CD8-positive, alpha-beta memory T cell (primary cell): ENCODE measurements at regions not wholly inside any gene's neighbourhood (a gene's known extent, or its start where the extent isn't known, plus 50 kb on each side); places are given as distances from the start of the nearest gene placed in this dataset.

ENCODE experiments used
- CTCF ChIA-PET: fragments of 350-600 bp; sonication (Branson Sonifier 250); formaldehyde crosslinking; loops from one replicate; lab custom pipeline; 2021; ENCODE audit warnings: antibody characterized with exemption; lab: Charles Lee
- POLR2A ChIA-PET: fragments of 350-600 bp; sonication (Branson Sonifier 250); formaldehyde crosslinking; loops from one replicate; lab custom pipeline; 2021; ENCODE audit warnings: antibody characterized with exemption; lab: Charles Lee
- DNase-seq, 5 donors: peaks; one replicate each; pipeline versions ENCODE4 v3.0.0 to v3.0.0-alpha.2; 2020 to 2022; ENCODE audit warnings: mixed read lengths in 1 of 5
- H3K27ac ChIP-seq: one replicate; pipeline ENCODE4 v1.7.0; 2013; ENCODE audit warnings: low read depth, mild to moderate bottlenecking, low read length, moderate library complexity
- H3K27me3 ChIP-seq: 2 replicates; pipeline ENCODE4 v1.7.0; 2013; ENCODE audit warnings: low read length, mild to moderate bottlenecking; ENCODE audit not compliant: insufficient read depth, poor library complexity, severe bottlenecking
- H3K36me3 ChIP-seq: 2 replicates; pipeline ENCODE4 v1.7.0; 2013; ENCODE audit warnings: mild to moderate bottlenecking, low read length, moderate library complexity; ENCODE audit not compliant: insufficient read depth
- H3K4me1 ChIP-seq: 2 replicates; pipeline ENCODE4 v1.7.0; 2013; ENCODE audit warnings: mild to moderate bottlenecking, low read length, moderate library complexity; ENCODE audit not compliant: insufficient read depth
- H3K4me3 ChIP-seq: 2 replicates; pipeline ENCODE4 v1.7.0; 2013; ENCODE audit warnings: mild to moderate bottlenecking, low read length
- H3K9me3 ChIP-seq: 2 replicates; pipeline ENCODE4 v1.7.0; 2013; ENCODE audit warnings: mild to moderate bottlenecking, low read length
- H3K27ac Mint-ChIP-seq, 8 donors: one replicate each; pipeline ENCODE4 v1.8.0; 2020 to 2021; ENCODE audit warnings: mixed read lengths in 8 of 8, mild to moderate bottlenecking in 6 of 8, inconsistent platforms in 3 of 8, moderate library complexity in 3 of 8
- H3K27me3 Mint-ChIP-seq, 2 donors: one replicate each; pipeline ENCODE4 v1.8.0; 2020 to 2021; ENCODE audit warnings: mixed read lengths in 2 of 2, mild to moderate bottlenecking in 1 of 2, moderate library complexity in 1 of 2
- H3K36me3 Mint-ChIP-seq, 3 donors: one replicate each; pipeline ENCODE4 v1.8.0; 2020 to 2021; ENCODE audit warnings: mixed read lengths in 3 of 3, inconsistent platforms in 1 of 3, mild to moderate bottlenecking in 1 of 3
- H3K4me1 Mint-ChIP-seq, 3 donors: one replicate each; pipeline ENCODE4 v1.8.0; 2020 to 2021; ENCODE audit warnings: mixed read lengths in 3 of 3, inconsistent platforms in 1 of 3, mild to moderate bottlenecking in 1 of 3
- H3K4me3 Mint-ChIP-seq, 7 donors: one replicate each; pipeline ENCODE4 v1.8.0; 2020 to 2021; ENCODE audit warnings: mixed read lengths in 7 of 7, mild to moderate bottlenecking in 6 of 7, moderate library complexity in 4 of 7, inconsistent platforms in 2 of 7
- H3K9me3 Mint-ChIP-seq, 5 donors: one replicate each; pipeline ENCODE4 v1.8.0; 2020 to 2022; ENCODE audit warnings: mixed read lengths in 5 of 5, mild to moderate bottlenecking in 3 of 5, moderate library complexity in 2 of 5, inconsistent platforms in 1 of 5

DNA sequence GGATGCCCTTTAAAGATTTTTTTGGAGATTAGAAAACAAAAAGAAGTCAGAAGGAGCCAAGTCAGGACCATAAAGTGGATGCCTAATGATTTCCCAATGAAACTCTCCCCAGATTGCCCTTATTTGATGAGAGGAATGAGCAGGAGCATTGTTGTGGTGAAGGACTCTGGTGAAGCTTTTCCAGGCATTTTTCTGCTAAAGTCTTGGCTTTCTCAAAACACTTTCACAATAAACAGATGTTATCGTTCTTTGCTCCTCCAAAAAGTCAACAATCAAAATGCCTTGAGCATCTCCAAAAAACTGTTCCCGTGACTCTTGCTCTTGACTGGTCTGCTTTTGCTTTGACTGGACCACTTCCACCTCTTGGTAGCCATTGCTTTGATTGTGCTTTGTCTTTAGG is 121.8 kb downstream of the CAAP1 start:
- Histone ChIP-seq H3K4me1 (no peaks in the 10 kb centered on the region), H3K4me3 (no peak overlapping the region), H3K36me3 (no peaks in the 10 kb centered on the region), H3K27me3 (no peaks in the 10 kb centered on the region), H3K9me3 (no peaks in the 10 kb centered on the region), H3K27ac (no peak overlapping the region)
- Mint-ChIP-seq H3K27ac (no peak overlapping the region), H3K9me3 (peaks cover 0 to 5% (median 0%) of the 10 kb centered on the region in 5 donors), H3K4me1 (no peaks in the 10 kb centered on the region), H3K4me3 (no peak overlapping the region), H3K27me3 (peaks cover 5 to 10% of the 10 kb centered on the region in 2 donors), H3K36me3 (peaks cover 0 to 4% (median 2%) of the 10 kb centered on the region in 3 donors)
- no peak for DNase-seq
- CTCF ChIA-PET: no interaction called here
- POLR2A ChIA-PET: no interaction called here

DNA sequence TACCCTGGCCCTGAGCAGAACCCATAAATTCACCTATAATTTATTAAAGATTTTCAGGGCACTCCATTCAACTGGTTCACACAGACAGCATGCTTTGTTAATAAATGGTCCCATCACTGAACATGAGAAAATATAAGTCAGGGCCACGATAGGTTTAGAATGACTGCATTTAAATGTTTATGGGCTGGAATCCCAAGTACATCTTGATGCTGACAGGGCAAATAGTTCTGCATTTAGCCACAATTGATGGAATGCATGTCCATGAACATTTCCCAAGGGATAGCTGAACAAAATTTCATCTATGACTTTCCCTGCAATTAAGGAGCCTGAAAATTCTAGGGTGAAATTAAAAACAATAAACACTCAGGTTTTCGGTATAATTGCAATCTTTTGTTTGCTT is 124.5 kb downstream of the CAAP1 start:
- Histone ChIP-seq H3K27me3 (no peaks in the 10 kb centered on the region), H3K4me3 (no peak overlapping the region), H3K27ac (no peak overlapping the region), H3K4me1 (no peaks in the 10 kb centered on the region), H3K36me3 (no peaks in the 10 kb centered on the region), H3K9me3 (no peaks in the 10 kb centered on the region)
- H3K9me3 Mint-ChIP-seq: peaks cover 0 to 3% (median 0%) of the 10 kb centered on the region in 5 donors
- no peak overlapping the region for H3K27ac Mint-ChIP-seq
- peaks cover 3 to 10% of the 10 kb centered on the region in 2 donors for H3K27me3 Mint-ChIP-seq
- H3K36me3 Mint-ChIP-seq: no peaks in the 10 kb centered on the region
- DNase-seq: no peak
- H3K4me3 Mint-ChIP-seq: no peak overlapping the region
- ChIA-PET CTCF (no interaction called here), POLR2A (no interaction called here)
- no peaks in the 10 kb centered on the region for H3K4me1 Mint-ChIP-seq

DNA sequence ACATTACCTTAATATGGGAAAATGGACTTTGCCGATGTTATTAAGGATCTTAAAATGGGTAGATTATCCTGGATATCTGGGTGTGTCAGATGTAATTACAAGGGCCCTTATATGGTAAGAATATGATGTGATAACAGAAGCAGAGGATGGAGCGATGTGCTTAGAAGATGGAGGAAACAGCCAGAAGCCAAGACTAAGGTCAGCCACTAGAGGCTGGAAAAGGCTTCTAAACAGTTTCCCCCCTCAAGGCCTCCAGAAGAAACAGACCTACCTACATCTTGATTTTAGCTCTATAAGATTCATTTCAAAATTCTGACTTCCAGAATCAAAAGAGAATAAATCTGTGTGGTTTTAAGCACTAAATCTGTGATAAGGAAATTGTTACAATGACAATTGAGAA is 131.9 kb downstream of the CAAP1 start:
- no peak overlapping the region for H3K27ac ChIP-seq
- Mint-ChIP-seq H3K9me3 (no peaks in the 10 kb centered on the region), H3K27ac (no peak overlapping the region), H3K4me1 (no peaks in the 10 kb centered on the region), H3K4me3 (no peak overlapping the region), H3K36me3 (no peaks in the 10 kb centered on the region), H3K27me3 (peaks cover 4 to 10% of the 10 kb centered on the region in 2 donors)
- H3K4me3 ChIP-seq: no peak overlapping the region
- no peaks in the 10 kb centered on the region for H3K9me3 ChIP-seq
- CTCF ChIA-PET: interaction anchor here (1.7 kb wide), 1 partner anchor 19 kb away, joined by 3 read pairs; no protein-coding TSS in a partner anchor
- no peak for DNase-seq
- POLR2A ChIA-PET: no interaction called here
- H3K27me3 ChIP-seq: no peaks in the 10 kb centered on the region
- no peaks in the 10 kb centered on the region for H3K4me1 ChIP-seq
- no peaks in the 10 kb centered on the region for H3K36me3 ChIP-seq

DNA sequence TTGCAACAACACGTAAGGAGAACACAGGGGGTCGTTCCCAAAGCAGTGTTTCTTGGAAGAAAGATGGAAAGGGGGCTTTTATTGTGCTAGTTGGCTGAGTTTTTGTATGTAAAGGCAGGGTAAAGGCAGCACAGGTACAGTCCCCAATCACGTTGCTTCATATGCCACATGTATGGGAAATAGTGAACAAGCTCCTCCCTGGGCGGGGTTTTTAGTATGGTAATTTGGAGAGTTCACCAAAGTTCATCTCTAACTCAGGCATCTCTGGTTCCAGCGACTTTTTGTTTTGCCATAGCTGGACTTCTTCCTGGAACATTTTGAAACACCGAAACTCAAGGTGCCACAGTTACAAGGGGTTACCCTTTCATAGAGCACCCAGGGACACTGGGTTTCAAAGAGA is 133.9 kb downstream of the CAAP1 start:
- Mint-ChIP-seq H3K27me3 (peaks cover 0 to 7% of the 10 kb centered on the region in 2 donors), H3K27ac (no peak overlapping the region), H3K4me3 (no peak overlapping the region), H3K36me3 (no peaks in the 10 kb centered on the region), H3K9me3 (no peaks in the 10 kb centered on the region), H3K4me1 (no peaks in the 10 kb centered on the region)
- Histone ChIP-seq H3K27me3 (no peaks in the 10 kb centered on the region), H3K4me1 (no peaks in the 10 kb centered on the region), H3K27ac (no peak overlapping the region), H3K36me3 (no peaks in the 10 kb centered on the region), H3K4me3 (no peak overlapping the region), H3K9me3 (no peaks in the 10 kb centered on the region)
- ChIA-PET POLR2A (no interaction called here), CTCF (no interaction called here)
- DNase-seq: no peak

DNA sequence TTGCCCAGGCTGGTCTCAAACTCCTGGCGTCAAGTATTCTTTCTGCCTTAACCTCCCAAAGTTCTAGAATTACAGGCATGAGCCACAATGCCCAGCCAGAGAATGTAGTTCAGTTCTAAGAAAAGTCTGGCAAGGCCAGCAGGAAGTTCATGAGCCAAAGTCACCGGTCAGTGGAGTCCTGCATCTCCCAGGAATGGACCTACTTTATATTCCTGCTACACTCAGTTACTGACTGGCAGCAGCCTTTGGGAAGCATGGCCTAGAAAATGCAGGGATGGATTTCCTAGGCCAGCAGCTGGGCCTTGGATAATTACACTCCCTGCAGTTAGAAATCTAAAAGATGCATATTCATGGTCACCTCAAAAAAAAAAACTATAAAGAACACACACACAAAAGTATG is 135.7 kb downstream of the CAAP1 start:
- no peak overlapping the region for H3K27ac ChIP-seq
- H3K9me3 ChIP-seq: no peaks in the 10 kb centered on the region
- no peaks in the 10 kb centered on the region for H3K36me3 ChIP-seq
- CTCF ChIA-PET: no interaction called here
- H3K27me3 ChIP-seq: no peaks in the 10 kb centered on the region
- POLR2A ChIA-PET: no interaction called here
- no peak overlapping the region for H3K4me3 ChIP-seq
- no peaks in the 10 kb centered on the region for H3K36me3 Mint-ChIP-seq
- no peaks in the 10 kb centered on the region for H3K9me3 Mint-ChIP-seq
- no peaks in the 10 kb centered on the region for H3K4me1 ChIP-seq
- no peak overlapping the region for H3K4me3 Mint-ChIP-seq
- no peak for DNase-seq
- H3K27ac Mint-ChIP-seq: no peak overlapping the region
- H3K4me1 Mint-ChIP-seq: no peaks in the 10 kb centered on the region
- H3K27me3 Mint-ChIP-seq: peaks cover 0 to 6% of the 10 kb centered on the region in 2 donors

DNA sequence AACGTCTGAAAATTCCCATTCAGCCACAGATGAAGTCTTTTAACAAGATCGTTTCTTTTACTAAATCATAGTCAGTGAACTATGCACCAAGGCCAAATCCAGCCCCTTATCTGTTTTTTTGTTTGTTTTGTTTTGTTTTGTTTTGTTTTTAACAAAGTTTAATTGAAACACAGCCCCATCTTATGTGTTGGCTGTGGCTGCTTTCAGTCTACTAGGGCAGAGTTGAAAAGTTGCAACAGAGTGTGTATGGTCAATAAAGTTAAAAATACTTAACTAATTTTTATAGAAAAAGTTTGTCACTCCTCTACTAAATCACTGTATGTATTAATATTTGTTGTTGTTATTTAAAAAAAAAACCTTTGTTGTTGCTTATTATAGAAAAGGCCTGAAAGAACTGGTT is 137.1 kb downstream of the CAAP1 start:
- Mint-ChIP-seq H3K4me3 (no peak overlapping the region), H3K27me3 (peaks cover 0 to 6% of the 10 kb centered on the region in 2 donors), H3K4me1 (no peaks in the 10 kb centered on the region), H3K36me3 (no peaks in the 10 kb centered on the region), H3K27ac (no peak overlapping the region), H3K9me3 (no peaks in the 10 kb centered on the region)
- Histone ChIP-seq H3K4me1 (no peaks in the 10 kb centered on the region), H3K27ac (no peak overlapping the region), H3K36me3 (no peaks in the 10 kb centered on the region), H3K27me3 (no peaks in the 10 kb centered on the region), H3K9me3 (no peaks in the 10 kb centered on the region), H3K4me3 (no peak overlapping the region)
- POLR2A ChIA-PET: no interaction called here
- no peak for DNase-seq
- CTCF ChIA-PET: no interaction called here

DNA sequence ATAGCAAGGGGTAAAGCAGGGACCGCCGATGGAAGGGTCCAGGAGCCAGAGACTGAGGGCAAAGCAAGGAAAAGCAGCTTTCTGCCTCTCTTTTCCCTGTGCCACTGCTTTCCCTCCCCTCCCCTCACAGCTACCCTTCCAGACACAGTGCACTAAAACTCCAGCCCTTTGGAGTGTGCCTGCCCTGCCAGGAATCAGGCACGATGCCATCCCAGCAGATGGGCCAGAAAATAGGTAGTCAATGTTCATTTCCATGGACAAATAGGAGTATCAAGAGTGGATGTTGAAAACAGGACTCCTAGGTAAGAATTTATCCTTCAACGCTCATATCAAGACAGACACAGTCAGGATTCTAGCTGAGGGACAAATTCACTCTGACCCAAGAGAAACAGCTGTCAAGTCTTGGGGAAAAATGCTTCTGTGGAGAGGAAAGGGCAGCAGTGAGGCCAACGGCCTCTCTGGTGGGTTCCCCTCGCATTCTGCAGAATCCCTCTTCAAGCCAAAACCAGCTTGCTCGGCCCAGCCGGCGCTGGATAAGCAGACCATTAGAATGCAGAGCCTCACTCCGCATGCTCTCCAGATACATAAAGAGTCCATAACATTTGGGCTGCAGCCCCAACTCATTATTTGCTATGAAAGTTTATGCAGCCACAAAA is 138.0 kb downstream of the CAAP1 start:
- Mint-ChIP-seq H3K36me3 (no peaks in the 10 kb centered on the region), H3K27me3 (peaks cover 0 to 6% of the 10 kb centered on the region in 2 donors), H3K9me3 (no peaks in the 10 kb centered on the region), H3K27ac (no peak overlapping the region), H3K4me3 (no peak overlapping the region), H3K4me1 (no peaks in the 10 kb centered on the region)
- ChIA-PET POLR2A (no interaction called here), CTCF (no interaction called here)
- no peaks in the 10 kb centered on the region for H3K9me3 ChIP-seq
- DNase-seq: no peak
- no peak overlapping the region for H3K27ac ChIP-seq
- no peaks in the 10 kb centered on the region for H3K4me1 ChIP-seq
- no peak overlapping the region for H3K4me3 ChIP-seq
- no peaks in the 10 kb centered on the region for H3K27me3 ChIP-seq
- H3K36me3 ChIP-seq: no peaks in the 10 kb centered on the region

DNA sequence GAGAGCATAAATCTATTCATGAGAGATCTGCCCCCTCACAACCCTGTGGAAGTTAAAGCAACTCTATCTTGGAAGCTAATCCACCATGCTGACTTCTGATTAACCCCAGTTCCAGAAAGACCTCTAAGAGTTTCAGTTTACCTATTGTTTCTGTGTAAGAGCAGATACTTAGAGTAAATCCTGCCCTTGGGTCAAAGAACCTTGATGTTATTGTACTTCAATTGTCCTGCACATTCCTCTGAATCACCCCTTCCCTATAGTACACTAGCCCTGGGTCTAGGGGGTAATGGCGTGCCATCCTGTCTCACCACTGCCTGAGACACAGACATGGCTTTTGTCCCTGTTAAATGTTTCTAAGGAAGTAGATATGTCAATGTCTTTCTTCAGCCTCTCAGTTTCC is 138.6 kb downstream of the CAAP1 start:
- Histone ChIP-seq H3K9me3 (no peaks in the 10 kb centered on the region), H3K27ac (no peak overlapping the region), H3K36me3 (no peaks in the 10 kb centered on the region), H3K27me3 (no peaks in the 10 kb centered on the region), H3K4me3 (no peak overlapping the region), H3K4me1 (no peaks in the 10 kb centered on the region)
- DNase-seq: no peak
- H3K27ac Mint-ChIP-seq: no peak overlapping the region
- no peak overlapping the region for H3K4me3 Mint-ChIP-seq
- no peaks in the 10 kb centered on the region for H3K9me3 Mint-ChIP-seq
- no peaks in the 10 kb centered on the region for H3K4me1 Mint-ChIP-seq
- no peaks in the 10 kb centered on the region for H3K36me3 Mint-ChIP-seq
- ChIA-PET CTCF (no interaction called here), POLR2A (no interaction called here)
- peaks cover 0 to 6% of the 10 kb centered on the region in 2 donors for H3K27me3 Mint-ChIP-seq
